ENCODE measurements at regions not wholly inside any gene's neighbourhood (a gene's known extent, or its start where the extent isn't known, plus 50 kb on each side); places are given as distances from the start of the nearest gene placed in this dataset.

GRCh38 chr20:48314925-48315592 is 512.7 kb downstream of the PREX1 start:
- H3K9me3 ChIP-seq (ENCODE audit: control insufficient read depth in 1 of 2, low read length in 2 of 2): no peaks in the 10 kb centered on the region

GRCh38 chr20:48313324-48313723 is 514.5 kb downstream of the PREX1 start:
- Histone ChIP-seq H3K27ac (ENCODE audit: low read length) (no peak overlapping the region), H3K36me3 (ENCODE audit: control insufficient read depth in 1 of 2, insufficient read depth in 2 of 2, low read length in 2 of 2) (no peaks in the 10 kb centered on the region), H3K27me3 (ENCODE audit: low read depth, low read length) (no peaks in the 10 kb centered on the region), H3K4me3 (ENCODE audit: low read depth in 1 of 2, low read length in 2 of 2) (no peak overlapping the region), H3K4me1 (ENCODE audit: control insufficient read depth in 1 of 2, insufficient read depth in 2 of 2, low read length in 2 of 2) (no peaks in the 10 kb centered on the region), H3K9me3 (ENCODE audit: control insufficient read depth in 1 of 2, low read length in 2 of 2) (no peaks in the 10 kb centered on the region)

More at GRCh38 chr20:48314925-48315592, 512.7 kb downstream of the PREX1 start:
- Histone ChIP-seq H3K4me1 (ENCODE audit: control insufficient read depth in 1 of 2, insufficient read depth in 2 of 2, low read length in 2 of 2) (no peaks in the 10 kb centered on the region), H3K4me3 (ENCODE audit: low read depth in 1 of 2, low read length in 2 of 2) (no peak overlapping the region), H3K27me3 (ENCODE audit: low read depth, low read length) (no peaks in the 10 kb centered on the region), H3K36me3 (ENCODE audit: control insufficient read depth in 1 of 2, insufficient read depth in 2 of 2, low read length in 2 of 2) (no peaks in the 10 kb centered on the region), H3K27ac (ENCODE audit: low read length) (no peak overlapping the region)

DNA sequence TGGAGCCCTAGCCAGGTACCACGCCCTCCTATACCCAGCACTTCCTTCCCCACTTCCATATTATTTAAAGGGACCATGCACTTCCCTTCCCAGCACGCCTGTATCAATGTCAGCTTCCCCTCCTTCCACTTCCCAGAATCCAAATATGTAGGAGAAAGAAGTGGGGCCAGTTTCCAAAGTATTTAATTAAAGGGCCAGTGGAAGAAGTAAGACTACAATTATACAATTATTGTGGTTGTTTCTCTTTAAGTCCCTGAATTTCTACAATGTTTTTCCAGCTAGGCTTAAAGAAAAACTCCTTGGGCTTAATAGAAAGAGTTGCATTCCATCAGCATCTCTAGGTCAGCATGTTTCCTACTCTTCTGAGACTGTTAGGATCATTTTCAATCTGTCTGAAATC is 515.8 kb downstream of the PREX1 start:
- H3K4me1 ChIP-seq (ENCODE audit: control insufficient read depth in 1 of 2, insufficient read depth in 2 of 2, low read length in 2 of 2): no peaks in the 10 kb centered on the region
- H3K27ac ChIP-seq (ENCODE audit: low read length): no peak overlapping the region
- no peak overlapping the region for H3K4me3 ChIP-seq (ENCODE audit: low read depth in 1 of 2, low read length in 2 of 2)
- no peaks in the 10 kb centered on the region for H3K9me3 ChIP-seq (ENCODE audit: control insufficient read depth in 1 of 2, low read length in 2 of 2)
- no peaks in the 10 kb centered on the region for H3K36me3 ChIP-seq (ENCODE audit: control insufficient read depth in 1 of 2, insufficient read depth in 2 of 2, low read length in 2 of 2)
- no peaks in the 10 kb centered on the region for H3K27me3 ChIP-seq (ENCODE audit: low read depth, low read length)

DNA sequence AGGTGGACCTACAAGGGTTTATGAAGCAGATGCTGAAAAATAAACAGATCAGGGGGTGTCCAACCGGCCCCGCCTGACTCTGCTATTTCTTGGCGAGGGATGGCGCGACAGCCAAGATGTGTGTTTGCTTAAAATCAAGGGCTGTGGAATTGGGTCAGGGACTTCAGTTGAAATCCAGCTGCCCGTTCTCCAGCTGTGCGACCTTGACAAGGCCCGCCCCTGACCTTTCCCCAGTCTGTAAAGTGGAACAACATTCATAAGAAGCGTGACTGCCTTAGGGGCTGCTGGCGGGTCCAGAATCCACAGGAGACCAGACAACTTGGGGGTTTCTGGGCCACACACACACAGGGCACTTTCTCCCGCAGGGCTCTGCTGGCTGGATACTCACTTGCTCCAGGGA is 517.5 kb downstream of the PREX1 start:
- H3K27ac ChIP-seq (ENCODE audit: low read length): no peak overlapping the region
- H3K9me3 ChIP-seq (ENCODE audit: control insufficient read depth in 1 of 2, low read length in 2 of 2): no peaks in the 10 kb centered on the region
- H3K27me3 ChIP-seq (ENCODE audit: low read depth, low read length): no peaks in the 10 kb centered on the region
- no peak overlapping the region for H3K4me3 ChIP-seq (ENCODE audit: low read depth in 1 of 2, low read length in 2 of 2)
- no peaks in the 10 kb centered on the region for H3K36me3 ChIP-seq (ENCODE audit: control insufficient read depth in 1 of 2, insufficient read depth in 2 of 2, low read length in 2 of 2)
- no peaks in the 10 kb centered on the region for H3K4me1 ChIP-seq (ENCODE audit: control insufficient read depth in 1 of 2, insufficient read depth in 2 of 2, low read length in 2 of 2)

- H3K4me1 ChIP-seq (ENCODE audit: control insufficient read depth in 1 of 2, insufficient read depth in 2 of 2, low read length in 2 of 2): no peaks in the 10 kb centered on the region
- no peaks in the 10 kb centered on the region for H3K27me3 ChIP-seq (ENCODE audit: low read depth, low read length)
- no peaks in the 10 kb centered on the region for H3K36me3 ChIP-seq (ENCODE audit: control insufficient read depth in 1 of 2, insufficient read depth in 2 of 2, low read length in 2 of 2)
- H3K4me3 ChIP-seq (ENCODE audit: low read depth in 1 of 2, low read length in 2 of 2): no peak overlapping the region
- no peaks in the 10 kb centered on the region for H3K9me3 ChIP-seq (ENCODE audit: control insufficient read depth in 1 of 2, low read length in 2 of 2)
- H3K27ac ChIP-seq (ENCODE audit: low read length): no peak overlapping the region
Measured at GRCh38 chr20:48309293-48309692, 518.5 kb downstream of the PREX1 start.

DNA sequence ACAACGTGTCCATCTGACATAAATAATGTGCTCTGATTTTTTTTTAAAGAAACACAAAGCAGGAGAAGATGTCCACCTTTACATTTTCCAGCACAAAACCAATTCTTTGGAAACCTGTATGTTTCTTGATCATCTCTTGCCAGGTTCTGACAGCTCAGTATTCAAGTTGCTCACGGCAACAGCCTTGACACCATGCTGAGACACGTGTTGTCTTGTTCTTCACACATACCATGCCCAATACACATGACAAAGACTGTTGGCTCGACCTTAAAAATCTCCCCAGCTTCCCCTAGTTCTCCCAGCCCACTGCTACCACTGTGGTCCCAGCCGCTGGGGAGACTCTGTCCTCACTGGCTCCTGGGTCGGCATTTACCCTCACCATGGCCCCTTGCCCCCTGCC is 518.9 kb downstream of the PREX1 start:
- Histone ChIP-seq H3K9me3 (ENCODE audit: control insufficient read depth in 1 of 2, low read length in 2 of 2) (no peaks in the 10 kb centered on the region), H3K4me3 (ENCODE audit: low read depth in 1 of 2, low read length in 2 of 2) (no peak overlapping the region), H3K4me1 (ENCODE audit: control insufficient read depth in 1 of 2, insufficient read depth in 2 of 2, low read length in 2 of 2) (no peaks in the 10 kb centered on the region), H3K36me3 (ENCODE audit: control insufficient read depth in 1 of 2, insufficient read depth in 2 of 2, low read length in 2 of 2) (no peaks in the 10 kb centered on the region), H3K27ac (ENCODE audit: low read length) (no peak overlapping the region), H3K27me3 (ENCODE audit: low read depth, low read length) (no peaks in the 10 kb centered on the region)

- Histone ChIP-seq H3K4me1 (ENCODE audit: control insufficient read depth in 1 of 2, insufficient read depth in 2 of 2, low read length in 2 of 2) (no peaks in the 10 kb centered on the region), H3K9me3 (ENCODE audit: control insufficient read depth in 1 of 2, low read length in 2 of 2) (no peaks in the 10 kb centered on the region), H3K4me3 (ENCODE audit: low read depth in 1 of 2, low read length in 2 of 2) (no peak overlapping the region), H3K36me3 (ENCODE audit: control insufficient read depth in 1 of 2, insufficient read depth in 2 of 2, low read length in 2 of 2) (no peaks in the 10 kb centered on the region), H3K27me3 (ENCODE audit: low read depth, low read length) (no peaks in the 10 kb centered on the region), H3K27ac (ENCODE audit: low read length) (no peak overlapping the region)
Measured at GRCh38 chr20:48308232-48308781, 519.5 kb downstream of the PREX1 start.

DNA sequence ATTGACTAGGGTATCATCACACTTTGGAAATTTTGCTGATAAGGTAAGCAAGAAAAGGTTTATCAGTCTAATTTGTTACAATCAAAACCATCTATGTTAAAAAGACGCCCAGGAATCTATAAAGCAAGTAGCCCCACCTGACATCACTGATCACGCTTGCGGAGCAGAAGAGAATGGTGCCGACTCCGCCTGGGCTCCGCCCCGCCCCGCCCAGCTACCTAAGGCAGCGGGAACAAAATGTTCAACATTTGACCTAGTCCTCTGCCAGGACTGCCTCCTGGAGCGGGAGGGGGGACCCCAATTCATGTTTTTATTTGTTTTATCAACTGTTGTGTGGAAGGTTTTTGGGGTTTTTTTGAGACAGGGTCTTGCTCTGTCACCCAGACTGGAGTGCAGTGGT is 520.5 kb downstream of the PREX1 start:
- Histone ChIP-seq H3K36me3 (ENCODE audit: control insufficient read depth in 1 of 2, insufficient read depth in 2 of 2, low read length in 2 of 2) (no peaks in the 10 kb centered on the region), H3K27me3 (ENCODE audit: low read depth, low read length) (no peaks in the 10 kb centered on the region), H3K27ac (ENCODE audit: low read length) (no peak overlapping the region), H3K9me3 (ENCODE audit: control insufficient read depth in 1 of 2, low read length in 2 of 2) (no peaks in the 10 kb centered on the region), H3K4me1 (ENCODE audit: control insufficient read depth in 1 of 2, insufficient read depth in 2 of 2, low read length in 2 of 2) (no peaks in the 10 kb centered on the region), H3K4me3 (ENCODE audit: low read depth in 1 of 2, low read length in 2 of 2) (no peak overlapping the region)

DNA sequence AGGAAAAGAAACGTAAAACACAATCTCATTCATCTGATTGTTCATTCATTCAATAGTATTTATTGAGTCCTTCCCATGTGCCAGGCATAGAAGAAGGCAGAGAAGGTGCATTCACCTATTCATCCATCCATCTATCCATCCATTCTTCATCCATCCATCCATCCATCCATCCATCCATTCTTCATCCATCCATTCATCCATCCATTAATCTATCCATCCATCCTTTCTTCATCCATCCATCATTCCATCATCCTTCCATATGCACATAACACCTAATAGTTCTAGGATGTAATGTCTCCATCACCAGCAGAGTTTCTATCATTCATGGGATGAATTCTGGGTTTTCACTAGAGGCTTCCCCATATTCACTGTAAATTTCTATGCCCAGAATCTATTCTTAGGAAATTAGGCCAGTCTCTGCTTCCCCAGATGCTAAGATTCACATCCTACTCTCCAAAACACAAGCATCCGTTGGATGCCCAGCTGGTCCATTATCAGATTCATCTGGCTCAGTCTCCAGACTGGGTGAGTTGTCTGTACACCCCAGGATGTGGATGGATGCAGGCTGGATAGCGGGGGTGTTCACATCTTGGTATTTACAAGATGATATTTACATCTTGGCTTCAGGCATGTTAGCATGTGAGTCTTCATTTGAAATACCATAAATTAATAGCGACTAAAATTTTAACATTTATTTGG is 517.7 kb upstream of the SULF2 start:
- Histone ChIP-seq H3K4me1 (ENCODE audit: control insufficient read depth in 1 of 2, insufficient read depth in 2 of 2, low read length in 2 of 2) (peaks cover 3 to 7% of the 10 kb centered on the region in 2 donors), H3K27me3 (ENCODE audit: low read depth, low read length) (no peaks in the 10 kb centered on the region), H3K9me3 (ENCODE audit: control insufficient read depth in 1 of 2, low read length in 2 of 2) (no peaks in the 10 kb centered on the region), H3K36me3 (ENCODE audit: control insufficient read depth in 1 of 2, insufficient read depth in 2 of 2, low read length in 2 of 2) (no peaks in the 10 kb centered on the region), H3K4me3 (ENCODE audit: low read depth in 1 of 2, low read length in 2 of 2) (no peak overlapping the region), H3K27ac (ENCODE audit: low read length) (no peak overlapping the region)

- H3K4me1 ChIP-seq (ENCODE audit: control insufficient read depth in 1 of 2, insufficient read depth in 2 of 2, low read length in 2 of 2): peaks cover 3 to 7% of the 10 kb centered on the region in 2 donors
- H3K4me3 ChIP-seq (ENCODE audit: low read depth in 1 of 2, low read length in 2 of 2): no peak overlapping the region
- H3K36me3 ChIP-seq (ENCODE audit: control insufficient read depth in 1 of 2, insufficient read depth in 2 of 2, low read length in 2 of 2): no peaks in the 10 kb centered on the region
- H3K9me3 ChIP-seq (ENCODE audit: control insufficient read depth in 1 of 2, low read length in 2 of 2): no peaks in the 10 kb centered on the region
- H3K27me3 ChIP-seq (ENCODE audit: low read depth, low read length): no peaks in the 10 kb centered on the region
- H3K27ac ChIP-seq (ENCODE audit: low read length): no peak overlapping the region
Measured at GRCh38 chr20:48302149-48302548, 516.9 kb upstream of the SULF2 start.

- H3K4me1 ChIP-seq (ENCODE audit: control insufficient read depth in 1 of 2, insufficient read depth in 2 of 2, low read length in 2 of 2): peaks cover 3 to 8% of the 10 kb centered on the region in 2 donors
- H3K9me3 ChIP-seq (ENCODE audit: control insufficient read depth in 1 of 2, low read length in 2 of 2): no peaks in the 10 kb centered on the region
- H3K36me3 ChIP-seq (ENCODE audit: control insufficient read depth in 1 of 2, insufficient read depth in 2 of 2, low read length in 2 of 2): no peaks in the 10 kb centered on the region
- H3K27ac ChIP-seq (ENCODE audit: low read length): no peak overlapping the region
- no peak overlapping the region for H3K4me3 ChIP-seq (ENCODE audit: low read depth in 1 of 2, low read length in 2 of 2)
- no peaks in the 10 kb centered on the region for H3K27me3 ChIP-seq (ENCODE audit: low read depth, low read length)
Measured at GRCh38 chr20:48301189-48301588, 515.9 kb upstream of the SULF2 start.

Measured in muscle layer of duodenum (tissue), 2 donors.